NCI-H345 (cell line): ENCODE measurements at regions not wholly inside any gene's neighbourhood (a gene's known extent, or its start where the extent isn't known, plus 50 kb on each side); places are given as distances from the start of the nearest gene placed in this dataset.
"Not testable (repeated sequence)": the region's sequence is repeated elsewhere in the genome, so short reads cannot be mapped to it uniquely, and the experiment has no call there.

ENCODE experiments used
- DNase-seq: peaks from one replicate; lab custom pipeline; 2025; lab: John Stamatoyannopoulos, UW

DNA sequence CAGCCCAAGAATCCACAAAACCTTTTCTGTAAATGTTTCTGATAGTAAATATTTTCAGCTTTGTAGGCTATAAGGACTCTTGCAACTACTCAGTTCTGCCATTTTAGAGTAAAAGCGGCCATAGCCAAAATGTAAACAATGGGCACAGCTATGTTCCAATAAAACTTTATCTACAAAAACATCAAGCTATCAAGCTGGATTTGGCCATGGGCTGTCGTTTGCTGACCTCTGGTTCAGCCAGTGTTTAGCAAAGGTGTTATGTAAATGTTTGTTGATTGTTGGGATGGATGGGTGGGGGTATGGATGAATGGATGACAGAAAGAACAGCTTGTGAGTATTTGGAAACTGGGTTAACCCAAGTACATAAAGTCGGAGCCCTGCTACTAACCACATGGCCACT lies 111.1 kb upstream of the VRK1 start:
- DNase-seq: no peak

DNA sequence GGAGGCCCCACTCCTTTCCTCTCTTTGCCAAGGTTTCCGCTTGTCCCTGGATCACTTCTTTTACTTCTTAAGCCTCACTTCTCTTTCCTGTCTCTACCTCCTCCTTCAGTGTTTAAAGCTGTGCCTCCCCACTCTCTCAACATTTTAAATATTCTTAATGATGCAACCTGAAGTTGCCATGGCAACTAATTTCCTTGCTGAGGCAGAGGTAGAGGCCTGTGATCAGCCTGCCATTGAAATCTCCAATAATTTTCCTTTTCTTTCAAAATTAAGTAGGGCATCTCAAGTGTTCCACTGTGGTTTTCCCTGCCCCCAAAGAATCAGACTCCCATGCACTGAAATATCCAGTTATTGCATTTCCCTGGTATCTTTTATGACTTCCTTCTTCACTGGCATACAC lies 108.6 kb upstream of the VRK1 start:
- no peak for DNase-seq

DNA sequence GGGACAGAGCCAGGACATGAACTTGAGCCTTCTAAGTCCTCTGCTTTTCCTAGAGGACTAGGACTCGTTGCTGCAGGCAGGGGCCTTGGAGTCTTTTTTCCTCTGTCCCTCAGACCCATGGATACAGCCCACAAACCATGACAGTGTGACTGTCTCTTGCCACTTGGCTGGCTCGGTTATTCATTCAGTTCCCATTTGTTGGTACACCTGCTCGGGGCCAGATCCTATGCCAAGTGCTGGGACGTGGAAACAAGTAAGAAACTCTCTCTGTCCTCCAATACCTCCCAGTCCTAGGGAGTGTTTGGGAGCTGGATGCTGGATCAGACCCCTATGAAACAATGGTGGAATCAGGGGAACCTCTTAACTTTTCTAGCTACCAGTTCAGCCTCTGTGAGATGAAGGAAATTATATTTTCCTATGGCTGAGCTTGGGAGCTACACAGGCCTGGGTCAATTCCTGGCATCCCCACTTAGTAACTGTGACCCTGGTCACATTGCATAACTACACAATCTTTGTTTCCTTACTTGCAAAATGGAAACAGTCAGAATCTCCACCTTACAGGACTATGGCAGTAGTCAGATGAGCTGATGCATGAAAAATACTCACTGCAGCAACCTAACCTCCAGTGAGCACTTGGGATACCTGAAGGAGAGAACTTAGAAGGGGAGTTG lies 106.3 kb upstream of the VRK1 start:
- no peak for DNase-seq

DNA sequence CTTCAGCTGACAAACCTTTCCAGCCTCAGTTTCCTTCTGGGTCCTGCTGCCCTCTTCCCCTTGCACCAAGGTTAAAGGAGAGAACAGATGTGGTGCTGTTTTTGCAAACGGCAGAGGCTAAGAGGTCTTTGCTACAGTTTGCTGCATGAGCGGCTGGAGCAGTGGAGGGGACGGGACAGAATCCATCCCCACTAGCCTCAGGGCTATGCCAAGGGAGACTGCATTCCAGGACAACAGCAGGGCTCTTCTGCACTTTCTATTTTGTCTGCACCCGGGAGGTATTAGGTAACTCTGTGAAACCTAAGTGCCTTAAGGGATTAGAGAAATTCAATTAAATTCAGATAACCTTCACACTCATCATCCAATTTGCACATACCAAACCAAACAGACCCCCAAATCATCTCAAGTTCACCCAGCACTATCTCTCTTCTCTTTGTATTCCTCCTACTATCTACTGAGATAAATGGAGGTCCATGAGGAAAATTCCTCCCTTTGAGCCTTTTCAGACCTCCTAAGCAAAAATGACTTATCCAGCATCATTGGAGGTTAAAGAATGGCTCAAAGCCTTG lies 103.8 kb upstream of the VRK1 start:
- DNase-seq: no peak

DNA sequence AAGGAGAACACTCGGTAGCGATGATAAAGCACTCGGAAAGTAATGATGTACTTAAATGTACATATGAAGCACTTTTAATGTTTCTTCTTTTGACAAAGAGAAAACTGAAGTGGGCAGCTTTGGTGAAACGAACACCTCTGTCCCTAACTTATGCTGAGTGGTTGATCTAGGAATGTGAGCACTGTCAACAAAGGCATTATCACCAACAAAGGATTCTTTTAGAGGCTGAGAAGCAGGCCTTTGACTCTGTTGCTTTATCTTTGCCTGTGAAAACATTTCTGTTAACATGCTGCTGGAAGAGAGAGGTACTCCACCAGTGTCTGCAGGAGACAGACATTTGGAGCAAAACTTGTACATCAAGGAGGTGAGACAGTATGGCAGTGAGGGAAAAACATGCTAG lies 103.2 kb upstream of the VRK1 start:
- no peak for DNase-seq

DNA sequence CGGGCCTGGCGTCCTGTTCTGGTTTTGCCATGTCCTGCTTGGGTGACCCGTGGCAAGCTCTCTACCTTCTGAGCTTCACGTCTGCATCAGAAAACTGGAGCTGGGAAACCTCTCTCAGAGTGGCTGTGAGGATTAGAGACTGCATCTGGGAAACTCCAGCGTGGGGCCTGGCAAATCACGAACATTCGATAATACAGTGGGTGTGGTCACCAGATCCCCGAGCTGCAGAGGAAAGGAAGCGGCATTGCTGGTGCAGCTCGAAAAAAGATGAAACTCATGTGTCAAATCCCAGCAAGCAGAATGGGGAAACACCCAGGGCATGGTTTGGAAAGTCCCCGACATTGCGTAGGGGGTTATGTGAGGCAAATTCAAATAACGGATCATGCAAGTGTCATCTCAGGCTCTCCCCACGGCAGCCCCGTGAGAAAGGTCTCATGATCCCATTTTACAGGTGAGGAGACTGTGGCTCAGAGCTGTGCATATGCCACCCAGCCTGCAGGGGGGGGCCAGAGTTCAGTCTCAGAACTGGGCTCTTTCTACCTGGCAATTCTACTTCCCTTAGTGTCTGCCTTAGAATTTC lies 98.1 kb upstream of the VRK1 start:
- no peak for DNase-seq

DNA sequence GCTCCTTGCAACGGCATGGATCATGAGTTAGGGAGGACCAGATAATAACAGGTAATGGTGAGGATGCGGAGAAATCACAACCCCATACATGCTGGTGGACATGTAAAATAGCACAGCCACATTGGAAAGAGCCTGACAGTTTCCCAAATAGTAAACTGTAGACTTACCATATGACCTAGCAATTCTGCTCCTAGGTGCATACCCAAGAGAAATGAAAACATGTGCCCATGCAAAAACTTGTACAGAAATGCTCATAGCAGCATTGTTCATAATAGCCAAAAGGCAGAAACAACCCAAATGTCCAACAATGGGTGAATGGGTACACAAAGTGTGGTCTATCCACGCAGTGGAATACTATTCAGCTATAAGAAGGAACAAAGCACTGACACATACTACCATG lies 97.5 kb upstream of the VRK1 start:
- no peak for DNase-seq

DNA sequence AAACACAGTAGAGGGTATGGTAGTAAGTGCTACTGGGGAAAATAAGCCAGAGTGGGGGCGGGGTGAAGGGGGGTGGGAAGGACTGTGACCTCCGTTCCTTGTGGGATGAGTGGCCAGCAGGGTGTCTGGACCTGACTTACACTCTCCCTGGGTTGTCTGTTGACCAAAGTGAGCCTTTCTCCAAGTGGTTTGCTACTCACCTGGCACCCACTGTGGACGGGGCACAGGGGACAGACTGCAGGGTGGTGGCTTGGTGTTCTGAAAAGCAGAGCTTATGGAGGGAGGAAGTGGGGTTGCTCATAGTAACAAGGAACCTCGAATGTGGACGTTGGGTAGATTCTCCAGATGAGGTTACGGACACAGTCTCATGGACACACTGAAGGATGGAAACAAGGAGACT lies 94.4 kb upstream of the VRK1 start:
- DNase-seq: no peak

DNA sequence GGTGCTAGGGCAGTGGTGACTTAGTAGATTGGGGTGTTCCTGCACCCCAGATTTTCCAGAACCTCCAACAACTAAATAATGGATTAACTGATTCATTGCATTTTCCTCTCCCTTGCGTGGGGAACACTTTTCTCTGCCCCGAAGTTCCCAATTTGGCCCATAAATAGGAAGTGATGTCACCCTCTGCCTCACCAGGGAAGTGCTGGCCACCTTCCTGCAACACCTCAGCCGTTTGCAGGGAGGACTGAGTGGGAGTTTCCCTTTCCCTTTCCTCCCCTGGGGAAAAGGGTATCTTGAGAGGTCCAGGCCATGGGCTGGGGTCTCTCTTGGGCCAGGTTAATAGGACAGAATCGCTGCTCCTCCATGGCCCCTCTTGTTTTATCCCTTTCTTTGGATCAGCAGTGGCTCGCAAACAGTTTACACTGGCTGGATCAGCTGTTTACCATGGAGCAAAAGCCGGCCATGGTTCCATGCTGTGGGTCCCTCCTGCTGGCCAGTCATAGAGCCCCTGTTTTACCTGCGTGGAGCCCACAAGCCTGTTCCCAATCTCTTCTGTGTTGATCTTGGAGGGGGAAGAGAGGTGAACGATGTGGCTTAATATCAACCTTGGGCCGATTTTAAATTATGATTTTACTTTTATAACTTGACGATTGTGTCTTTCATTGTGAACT lies 91.6 kb upstream of the VRK1 start:
- DNase-seq: no peak

DNA sequence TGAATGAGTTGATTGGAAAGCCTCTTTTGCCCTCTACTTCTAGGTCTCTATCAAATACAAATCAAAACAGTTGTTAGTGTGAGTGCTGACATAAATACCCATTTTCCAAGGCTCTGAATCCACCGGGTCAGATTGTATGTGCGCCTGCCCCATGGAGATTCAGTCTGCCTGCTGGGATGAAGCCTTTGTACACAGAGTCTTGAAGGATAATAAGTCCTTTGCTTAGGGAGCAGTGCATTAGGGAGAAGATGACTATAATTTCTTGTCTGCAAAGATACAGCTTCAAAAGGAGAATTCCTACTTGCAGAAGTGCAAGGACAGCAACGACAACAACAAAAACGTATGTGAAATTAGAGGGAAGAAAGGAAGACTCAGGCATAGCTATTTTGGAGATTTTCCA lies 90.3 kb upstream of the VRK1 start:
- DNase-seq: no peak

DNA sequence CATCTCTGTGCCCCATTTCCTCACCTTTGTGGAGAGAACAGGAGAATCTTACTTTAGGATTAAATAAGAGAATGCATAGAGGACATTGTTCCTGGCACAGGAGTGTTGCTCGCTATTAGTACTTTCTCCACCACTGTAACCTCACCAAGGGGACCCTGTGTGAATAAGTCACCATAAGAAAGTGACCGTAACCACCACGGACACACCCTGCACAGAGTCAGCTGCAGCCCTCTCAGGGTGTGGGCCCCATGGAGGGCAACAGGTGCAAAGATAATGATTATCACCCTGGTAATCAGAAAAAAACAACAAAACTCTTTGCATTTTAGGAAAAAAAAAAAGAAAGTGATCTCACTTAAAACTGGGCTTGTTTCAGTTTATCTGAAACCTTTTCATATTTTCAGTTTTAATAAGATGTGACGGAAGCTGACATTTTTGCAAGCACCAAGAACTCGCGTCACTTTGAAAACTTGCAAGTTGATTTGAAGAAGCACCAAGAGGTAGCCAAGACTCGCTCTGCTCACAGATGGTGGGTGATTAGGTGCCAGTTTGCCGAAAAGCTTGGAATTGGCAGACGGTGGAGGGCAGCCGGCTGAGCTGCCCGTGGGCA lies 87.0 kb upstream of the VRK1 start:
- no peak for DNase-seq

DNA sequence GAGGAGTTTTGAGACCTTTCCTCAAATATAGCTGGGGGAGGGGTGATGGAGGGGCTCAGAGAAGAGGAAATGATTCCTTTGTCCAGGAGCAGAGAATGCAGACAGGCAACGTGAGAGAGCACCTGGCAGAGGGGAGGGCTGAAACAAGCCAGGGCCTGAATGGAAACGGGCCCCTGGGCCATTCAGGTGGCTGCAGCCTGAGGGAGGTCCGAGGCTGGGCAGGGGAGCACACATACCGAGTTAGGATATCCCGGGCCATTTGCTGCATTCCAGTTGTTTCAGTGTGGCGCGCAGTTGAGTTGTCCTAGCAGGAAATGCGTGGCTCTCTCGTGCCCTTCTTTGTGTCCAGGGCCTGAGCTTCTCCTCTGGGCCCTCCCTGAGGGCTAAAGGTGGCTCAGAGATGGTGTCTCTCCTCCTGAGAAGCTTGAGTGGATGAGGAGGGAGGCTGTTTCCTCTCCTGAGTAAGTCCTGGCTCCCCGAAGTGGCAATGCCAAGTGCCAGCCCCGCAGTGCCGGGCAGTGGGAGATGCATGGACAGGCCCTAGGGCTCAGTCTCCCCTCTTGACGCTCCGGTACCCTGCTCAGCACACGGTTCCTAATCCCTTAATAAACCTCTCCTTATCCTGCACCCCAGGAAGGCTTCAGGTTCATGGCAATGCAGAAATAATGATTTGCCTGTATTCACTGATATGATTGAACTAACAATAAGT lies 85.5 kb upstream of the VRK1 start:
- DNase-seq: no peak

DNA sequence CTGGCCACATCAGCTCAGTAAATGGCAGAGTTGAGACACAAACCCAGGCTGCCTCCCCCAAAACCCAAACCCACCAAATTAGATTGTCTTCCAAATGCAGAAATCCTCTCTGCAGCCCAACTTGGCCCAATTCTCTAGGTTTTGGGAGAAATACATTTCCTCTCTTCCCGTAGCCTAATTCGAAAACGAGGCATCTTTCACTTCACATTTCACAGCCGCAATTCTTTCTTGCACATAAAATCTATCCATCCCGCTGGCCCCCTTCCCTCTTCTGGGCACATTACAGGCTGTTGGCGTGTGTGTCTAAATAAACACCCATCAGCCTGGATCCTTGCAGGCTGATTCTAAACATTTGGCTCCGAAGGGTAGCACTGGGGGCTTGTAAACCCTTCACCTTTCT lies 83.8 kb upstream of the VRK1 start:
- no peak for DNase-seq

DNA sequence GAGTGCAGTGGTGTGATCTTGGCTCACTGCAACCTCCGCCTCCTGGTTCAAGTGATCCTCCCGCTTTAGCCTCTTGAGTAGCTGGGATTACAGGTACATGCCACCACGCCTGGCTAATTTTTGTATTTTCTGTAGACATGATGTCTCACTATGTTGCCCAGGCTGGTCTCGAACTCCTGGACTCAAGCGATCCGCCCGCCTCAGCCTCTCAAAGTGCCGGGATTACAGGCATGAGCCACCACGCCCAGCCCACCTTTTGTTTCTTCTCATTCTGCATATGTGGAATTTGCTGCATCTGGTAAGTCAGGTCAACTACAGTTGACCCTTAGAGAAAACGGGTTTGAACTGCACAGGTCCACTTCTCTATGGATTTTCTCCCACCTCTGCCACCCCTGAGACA lies 82.6 kb upstream of the VRK1 start:
- not testable (repeated sequence) for DNase-seq

DNA sequence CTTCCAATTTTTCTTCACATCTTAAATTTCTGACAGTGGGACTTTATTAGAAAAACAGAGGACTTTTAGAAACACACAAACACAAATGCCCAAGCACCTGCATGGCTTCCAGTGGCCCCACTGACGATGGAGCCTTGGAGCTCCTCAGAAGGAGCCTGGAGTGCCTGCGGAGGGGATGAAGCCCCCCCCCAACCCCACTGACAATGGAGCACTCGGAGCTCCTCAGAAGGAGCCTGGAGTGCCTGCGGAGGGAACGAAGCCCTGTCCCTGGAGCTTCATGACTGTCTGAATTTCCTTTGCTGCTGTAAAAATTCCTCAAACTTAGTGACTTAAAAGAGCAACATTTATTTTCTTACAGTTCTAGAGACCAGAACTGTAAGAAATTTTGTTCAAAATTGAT lies 80.1 kb upstream of the VRK1 start:
- DNase-seq: no peak

DNA sequence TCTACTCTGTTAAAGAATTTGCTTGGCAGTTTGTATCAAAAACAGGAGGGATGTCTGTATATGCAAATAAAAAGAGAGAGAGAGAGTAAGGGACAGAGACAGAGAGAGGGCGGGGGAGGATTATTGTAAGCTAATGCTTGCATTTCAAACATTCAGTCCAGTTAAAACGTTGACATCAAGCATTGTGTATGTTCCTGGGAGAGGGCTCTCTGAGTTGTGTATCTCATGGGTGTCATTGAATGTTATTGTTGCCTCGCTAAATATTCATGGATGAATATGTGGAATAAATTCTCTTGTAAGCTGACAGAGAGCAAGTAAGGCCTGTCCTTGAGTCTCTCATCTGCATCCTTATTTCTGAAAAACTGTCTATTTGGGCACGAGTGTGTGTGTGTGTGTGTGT lies 78.8 kb upstream of the VRK1 start:
- no peak for DNase-seq

DNA sequence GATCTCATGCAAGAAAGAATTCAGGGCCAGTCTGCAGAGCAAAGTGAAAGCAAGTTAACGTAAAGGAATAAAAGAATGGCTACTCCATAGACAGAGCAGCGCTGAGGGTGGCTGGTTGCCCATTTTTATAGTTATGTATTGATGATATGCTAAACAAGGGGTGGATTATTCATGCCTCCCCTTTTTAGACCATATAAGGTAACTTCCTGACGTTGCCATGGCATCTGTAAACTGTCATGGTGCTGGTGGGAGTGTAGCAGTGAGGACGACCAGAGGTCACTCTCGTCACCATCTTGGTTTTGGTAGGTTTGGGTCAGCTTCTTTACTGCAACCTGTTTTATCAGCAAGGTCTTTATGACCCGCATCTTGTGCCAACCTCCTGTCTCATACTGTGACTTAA lies 76.5 kb upstream of the VRK1 start:
- not testable (repeated sequence) for DNase-seq

DNA sequence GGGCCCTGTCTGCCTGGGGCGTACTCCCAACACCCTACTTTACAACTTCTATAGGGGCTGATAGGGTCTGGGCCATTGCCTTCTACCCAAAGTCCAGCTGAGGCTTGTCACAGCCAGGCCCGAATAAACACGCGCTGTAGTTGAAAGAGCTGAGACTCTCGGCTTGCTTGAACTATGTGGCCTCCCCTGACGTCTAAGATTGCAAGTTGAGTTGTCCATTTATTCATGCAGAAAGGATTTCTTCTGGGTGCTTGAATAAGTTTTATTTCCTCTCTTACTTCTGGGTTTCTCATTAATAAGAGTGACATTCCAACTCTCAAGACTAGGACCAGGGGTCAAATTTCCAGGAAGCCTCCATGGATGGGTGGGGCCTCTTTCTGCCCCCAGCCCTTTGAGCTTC lies 74.4 kb upstream of the VRK1 start:
- no peak for DNase-seq

DNA sequence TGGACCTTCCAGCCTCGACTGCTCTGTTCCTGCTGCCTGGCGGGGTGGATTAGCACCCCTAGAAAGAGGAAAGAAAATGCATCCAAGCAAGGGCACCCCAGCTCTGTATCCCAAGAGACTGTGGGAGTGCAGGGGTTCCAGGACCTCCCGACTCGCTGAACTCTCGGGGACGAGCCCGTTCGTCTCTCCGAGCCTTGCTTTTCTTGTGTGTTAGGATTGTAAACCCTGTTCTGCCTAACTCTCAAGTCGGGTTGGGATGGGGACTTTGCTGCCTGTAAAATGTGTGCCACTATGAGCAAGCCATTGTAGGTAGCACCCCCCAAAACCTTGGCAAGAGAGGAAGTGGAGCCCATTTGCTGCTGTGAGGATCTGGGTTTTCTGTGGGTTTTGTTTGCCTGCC lies 73.2 kb upstream of the VRK1 start:
- DNase-seq: no peak

DNA sequence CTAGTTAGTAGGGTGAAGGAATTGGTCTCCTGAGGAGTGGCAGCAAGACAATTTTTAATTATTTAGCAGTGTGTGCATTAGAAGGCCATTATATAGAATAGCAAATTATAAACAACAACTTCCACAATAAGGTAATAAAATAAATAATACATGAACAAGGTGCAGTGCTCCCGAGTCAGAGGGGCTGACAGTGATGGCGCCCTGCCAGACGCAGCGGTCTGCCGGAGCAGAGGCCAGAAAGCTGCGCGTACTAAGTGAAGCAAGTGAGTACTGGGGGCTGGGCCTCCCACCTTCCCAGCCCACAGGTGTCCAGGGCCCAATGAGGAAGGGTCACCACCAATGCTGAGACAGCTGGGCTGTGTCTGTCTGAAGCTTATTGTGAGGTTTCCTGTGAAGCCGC lies 72.0 kb upstream of the VRK1 start:
- DNase-seq: no peak

DNA sequence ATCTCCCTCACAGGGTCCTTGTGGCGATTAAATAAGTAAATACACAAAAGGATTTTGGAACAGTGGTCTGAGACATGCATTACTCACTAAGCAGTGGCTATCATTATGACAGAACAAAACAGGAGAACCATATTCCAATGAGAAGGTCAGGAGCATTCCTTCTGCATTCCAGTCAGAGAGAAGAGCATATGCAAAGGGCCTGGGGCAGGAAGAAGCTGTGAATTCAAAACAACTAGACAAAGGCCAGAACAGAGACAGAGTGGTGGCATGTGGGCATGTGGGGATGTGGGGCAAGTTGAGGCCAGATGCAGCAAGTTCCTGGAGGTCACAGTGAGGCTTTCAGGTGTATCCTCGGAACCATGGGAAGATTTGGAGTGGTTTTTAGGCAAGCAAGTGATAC lies 70.1 kb upstream of the VRK1 start:
- DNase-seq: no peak

DNA sequence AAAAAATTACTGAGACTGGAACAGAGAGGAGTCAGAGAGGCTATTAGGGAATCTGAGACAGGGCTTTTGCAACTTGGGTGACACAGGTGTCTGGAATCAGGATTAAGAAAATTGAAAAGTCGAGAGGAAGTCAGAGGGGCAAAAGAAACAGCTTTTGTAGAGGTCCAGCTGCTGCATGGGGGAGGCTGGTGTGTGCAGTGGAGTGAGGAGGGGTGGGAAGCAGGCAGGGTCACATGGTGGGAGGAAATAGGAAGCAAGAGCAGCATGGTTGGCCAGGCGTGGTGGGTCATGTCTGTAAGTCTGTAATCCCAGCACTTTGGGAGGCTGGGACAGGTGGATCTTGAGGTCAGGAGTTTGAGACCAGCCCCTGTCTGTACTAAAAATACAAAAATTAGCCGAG lies 69.7 kb upstream of the VRK1 start:
- no peak for DNase-seq
